GM12873 (cell line): ENCODE measurements at regions not wholly inside any gene's neighbourhood (a gene's known extent, or its start where the extent isn't known, plus 50 kb on each side); places are given as distances from the start of the nearest gene placed in this dataset.

Experiments used
- CTCF ChIP-seq: IDR thresholded peaks from 2 replicates; pipeline ENCODE4 v1.5.1; 2012; ENCODE audit warnings: low read depth, mild to moderate bottlenecking, moderate library complexity, low read length, control low read depth; ENCODE audit not compliant: insufficient read depth; ENCODE audit errors: missing control alignments

DNA sequence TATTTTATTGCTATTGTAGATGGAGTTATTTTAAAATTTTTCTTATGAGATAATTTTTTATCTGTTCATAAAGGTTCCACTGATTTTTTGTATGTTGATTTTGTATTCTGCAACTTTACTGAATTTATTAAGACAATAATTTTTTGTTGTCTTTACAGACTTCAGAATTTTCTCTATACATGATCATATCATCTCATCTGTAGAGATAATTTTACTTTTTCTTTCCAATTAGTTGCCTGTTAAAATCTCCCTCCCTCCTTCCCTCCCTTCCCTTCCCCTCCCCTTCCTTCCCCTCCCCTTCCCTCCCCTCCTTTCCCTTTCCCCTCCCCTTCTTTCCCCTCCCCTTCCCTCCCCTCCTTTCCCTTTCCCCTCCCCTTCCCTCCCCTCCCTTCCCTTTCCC is 378.1 kb downstream of the SOCS6 start:
- no peak for TF ChIP-seq CTCF

GRCh38 chr18:70663141-70663540 is 374.3 kb downstream of the SOCS6 start:
- no peak for TF ChIP-seq CTCF

GRCh38 chr18:70662588-70662987 is 373.7 kb downstream of the SOCS6 start:
- TF ChIP-seq CTCF = no peak

DNA sequence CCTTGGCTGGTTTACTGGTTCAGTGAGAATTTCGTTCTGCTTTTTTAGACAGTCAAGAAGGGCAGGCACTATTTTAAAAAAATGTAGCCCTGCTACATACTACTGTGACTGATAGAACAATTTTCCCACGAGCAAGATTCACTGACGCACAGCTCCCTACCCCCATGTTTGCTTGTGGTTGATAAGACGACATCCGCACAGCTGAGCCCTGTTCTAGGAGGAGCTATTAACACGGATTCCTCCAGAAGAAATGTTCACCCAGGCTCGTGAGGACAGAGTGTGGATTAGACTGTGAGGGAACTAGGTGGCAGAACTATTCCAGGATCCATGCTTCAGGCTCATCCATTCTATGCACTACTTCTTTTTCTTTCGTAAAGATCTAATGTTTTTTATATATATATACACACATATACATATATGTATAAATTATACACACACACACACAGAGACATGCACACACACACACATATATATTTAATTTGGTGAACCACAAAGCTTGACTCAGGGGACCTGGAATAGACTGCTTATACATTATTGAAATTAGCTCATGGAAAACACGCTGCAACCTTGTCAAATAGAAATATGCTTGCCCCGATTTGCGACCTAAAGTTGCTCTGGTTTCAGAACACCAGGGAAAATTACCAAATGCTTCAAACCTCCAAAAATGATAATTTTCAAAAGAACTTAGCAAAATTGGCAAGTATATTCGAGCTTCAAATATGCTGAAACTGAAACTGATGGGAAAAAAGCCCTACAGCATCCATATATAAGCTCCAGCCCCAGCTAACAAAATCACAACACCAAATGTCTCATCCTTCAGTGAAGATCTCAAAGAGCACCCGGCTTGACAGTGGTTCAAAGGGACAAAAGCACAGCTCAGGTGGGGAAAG is 370.4 kb downstream of the SOCS6 start:
- no peak for TF ChIP-seq CTCF

DNA sequence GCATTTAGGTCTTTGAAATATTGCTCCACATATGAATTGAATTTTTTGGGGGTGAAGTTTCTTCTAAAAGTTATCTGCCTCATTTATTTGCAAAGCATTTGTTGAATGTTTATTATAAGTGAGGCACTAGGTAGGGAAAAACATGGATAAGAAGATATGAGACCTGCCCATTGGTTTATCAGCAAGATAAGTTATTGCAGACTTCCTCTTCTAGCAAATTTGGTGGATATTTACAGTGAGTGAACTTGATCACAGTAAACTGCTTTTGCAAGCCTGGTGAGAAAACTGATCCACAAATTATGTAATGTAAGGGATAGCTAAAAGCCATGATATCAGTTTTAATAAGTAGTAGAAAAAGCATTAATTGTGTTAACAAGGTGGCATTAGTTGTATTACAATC is 364.8 kb downstream of the SOCS6 start:
- TF ChIP-seq CTCF = no peak

DNA sequence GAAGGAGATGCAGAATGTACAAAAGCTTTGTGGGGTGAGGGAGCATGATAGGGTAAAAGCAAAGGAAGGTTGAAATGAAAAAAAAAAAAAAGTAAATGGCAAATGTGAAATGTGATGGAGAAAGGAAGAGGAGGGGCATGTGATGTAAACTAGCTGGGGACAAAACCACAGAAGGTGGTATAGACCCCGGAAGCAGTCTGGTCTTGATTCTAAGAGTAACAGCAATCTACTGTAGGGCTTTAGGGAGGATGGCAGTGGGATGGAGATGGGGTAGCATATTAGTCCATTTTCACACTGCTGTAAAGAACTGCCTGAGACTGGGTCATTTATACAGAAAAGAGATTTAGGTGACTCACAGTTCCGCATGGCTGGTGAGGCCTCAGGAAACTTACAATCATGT is 362.0 kb downstream of the SOCS6 start:
- no peak for TF ChIP-seq CTCF

DNA sequence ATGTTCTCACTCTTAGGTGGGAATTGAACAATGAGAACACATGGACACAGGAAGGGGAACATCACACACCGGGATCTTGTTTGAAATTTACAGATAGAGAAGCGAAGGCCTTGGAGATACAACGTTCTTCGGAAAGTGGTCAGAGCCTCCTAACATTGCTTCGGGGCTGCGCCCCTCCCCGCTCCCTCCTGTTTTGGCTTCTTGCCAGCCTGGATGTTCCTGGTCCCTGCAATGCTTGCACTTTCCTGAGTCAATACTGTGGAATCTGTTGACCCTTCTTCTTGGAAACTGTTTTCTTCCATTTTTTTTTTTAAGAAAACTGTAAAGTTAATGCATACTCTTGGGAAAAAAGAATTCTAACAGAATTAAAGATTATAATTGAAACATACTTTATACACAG is 360.8 kb downstream of the SOCS6 start:
- TF ChIP-seq CTCF = no peak
